GM12864 (cell line): ENCODE measurements at regions not wholly inside any gene's neighbourhood (a gene's known extent, or its start where the extent isn't known, plus 50 kb on each side); places are given as distances from the start of the nearest gene placed in this dataset.

Experiments used
- DNase-seq: peaks from one replicate; pipeline ENCODE4 v3.0.0-alpha.2; 2011; ENCODE audit warnings: low read depth
- H3K4me3 ChIP-seq: 2 replicates; pipeline ENCODE4 v1.5.1; 2011; ENCODE audit warnings: mild to moderate bottlenecking, low read depth, low read length, control low read depth
- TF ChIP-seq, protein P1 (sequence below): IDR thresholded peaks from 2 replicates; pipeline ENCODE4 v1.5.1; 2011; ENCODE audit warnings: low read depth, mild to moderate bottlenecking, moderate library complexity, low read length, control low read depth, inconsistent platforms; ENCODE audit errors: missing control alignments

DNA sequence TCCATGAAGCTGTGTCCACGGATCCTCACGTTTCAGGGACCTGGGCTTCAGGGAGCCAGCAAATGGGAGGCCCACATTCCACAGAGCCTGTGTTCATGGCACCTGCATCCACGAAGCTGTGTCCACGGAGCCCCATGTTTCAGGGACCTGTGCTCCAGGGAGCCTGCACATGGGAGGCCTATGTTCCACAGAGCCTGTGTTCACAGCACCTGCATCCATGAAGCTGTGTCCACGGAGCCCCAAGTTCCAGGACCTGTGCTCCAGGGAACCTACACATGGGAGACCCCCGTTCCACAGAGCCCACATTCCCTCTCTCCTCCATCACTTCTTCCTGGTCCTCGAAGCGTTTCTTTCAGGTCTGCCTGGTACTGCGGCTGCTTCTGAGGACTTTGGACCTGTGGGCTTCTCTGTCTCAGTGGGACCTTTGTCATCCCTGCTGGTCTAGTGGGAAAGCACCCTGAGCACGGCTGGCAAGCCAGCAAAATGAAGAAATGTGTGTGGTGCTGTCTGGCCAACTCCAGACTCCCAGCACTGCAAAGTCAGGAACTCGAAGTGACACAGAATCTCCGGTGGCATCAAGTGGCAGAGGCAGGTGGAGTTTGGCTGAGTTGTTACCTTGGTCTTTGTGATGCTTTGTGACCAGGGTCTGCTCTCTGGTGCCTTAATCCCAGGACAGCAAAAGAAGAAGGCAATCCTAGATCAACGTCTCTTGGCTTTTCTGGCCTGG lies 245.9 kb downstream of the DLL1 start:
- TF ChIP-seq, protein P1, sequence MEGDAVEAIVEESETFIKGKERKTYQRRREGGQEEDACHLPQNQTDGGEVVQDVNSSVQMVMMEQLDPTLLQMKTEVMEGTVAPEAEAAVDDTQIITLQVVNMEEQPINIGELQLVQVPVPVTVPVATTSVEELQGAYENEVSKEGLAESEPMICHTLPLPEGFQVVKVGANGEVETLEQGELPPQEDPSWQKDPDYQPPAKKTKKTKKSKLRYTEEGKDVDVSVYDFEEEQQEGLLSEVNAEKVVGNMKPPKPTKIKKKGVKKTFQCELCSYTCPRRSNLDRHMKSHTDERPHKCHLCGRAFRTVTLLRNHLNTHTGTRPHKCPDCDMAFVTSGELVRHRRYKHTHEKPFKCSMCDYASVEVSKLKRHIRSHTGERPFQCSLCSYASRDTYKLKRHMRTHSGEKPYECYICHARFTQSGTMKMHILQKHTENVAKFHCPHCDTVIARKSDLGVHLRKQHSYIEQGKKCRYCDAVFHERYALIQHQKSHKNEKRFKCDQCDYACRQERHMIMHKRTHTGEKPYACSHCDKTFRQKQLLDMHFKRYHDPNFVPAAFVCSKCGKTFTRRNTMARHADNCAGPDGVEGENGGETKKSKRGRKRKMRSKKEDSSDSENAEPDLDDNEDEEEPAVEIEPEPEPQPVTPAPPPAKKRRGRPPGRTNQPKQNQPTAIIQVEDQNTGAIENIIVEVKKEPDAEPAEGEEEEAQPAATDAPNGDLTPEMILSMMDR = no peak
- no peak overlapping the region for H3K4me3 ChIP-seq
- no peak for DNase-seq

DNA sequence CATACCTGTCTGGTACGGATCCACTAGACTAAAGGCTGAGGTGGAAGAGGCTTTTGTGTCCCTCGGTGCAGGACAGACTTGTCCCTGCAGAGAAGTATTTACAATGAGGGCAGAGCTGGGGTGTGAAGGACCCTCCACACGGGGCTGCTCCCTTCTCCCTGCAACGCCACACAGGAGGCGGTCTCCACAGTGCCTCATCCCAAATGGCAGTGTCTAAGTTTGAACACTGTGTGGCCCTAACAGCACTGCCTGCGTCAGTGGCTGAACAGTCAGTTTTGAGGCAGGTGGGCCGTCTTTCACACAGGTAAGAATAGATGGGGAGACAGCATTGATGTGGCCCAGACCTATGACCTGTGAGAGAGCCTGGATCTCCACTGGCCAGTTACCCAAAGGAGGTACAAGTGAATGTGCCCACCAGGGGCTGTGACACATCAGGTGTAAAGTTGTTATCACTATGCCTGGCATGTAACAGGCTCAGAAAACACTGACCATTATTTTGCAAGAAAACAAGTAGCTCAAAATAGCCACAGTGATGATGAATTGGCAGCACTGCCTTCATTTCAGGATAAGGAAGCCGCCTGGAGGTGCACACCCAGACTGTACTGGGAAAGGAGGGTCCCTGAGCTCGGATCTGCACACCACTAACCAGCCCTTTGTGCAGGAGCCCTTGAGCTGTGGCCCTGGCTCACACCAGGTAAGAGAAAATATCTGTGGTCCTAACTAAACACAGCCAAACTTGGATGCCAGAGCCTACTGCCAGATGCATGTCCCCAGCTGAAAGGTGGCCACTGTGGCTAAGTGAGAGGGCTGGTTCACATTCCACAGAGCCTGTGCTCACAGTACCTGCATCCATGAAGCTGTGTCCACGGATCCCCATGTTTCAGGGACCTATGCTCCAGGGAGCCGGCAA lies 246.7 kb downstream of the DLL1 start:
- DNase-seq = no peak
- TF ChIP-seq, protein P1 = no peak
- H3K4me3 ChIP-seq = no peak overlapping the region

DNA sequence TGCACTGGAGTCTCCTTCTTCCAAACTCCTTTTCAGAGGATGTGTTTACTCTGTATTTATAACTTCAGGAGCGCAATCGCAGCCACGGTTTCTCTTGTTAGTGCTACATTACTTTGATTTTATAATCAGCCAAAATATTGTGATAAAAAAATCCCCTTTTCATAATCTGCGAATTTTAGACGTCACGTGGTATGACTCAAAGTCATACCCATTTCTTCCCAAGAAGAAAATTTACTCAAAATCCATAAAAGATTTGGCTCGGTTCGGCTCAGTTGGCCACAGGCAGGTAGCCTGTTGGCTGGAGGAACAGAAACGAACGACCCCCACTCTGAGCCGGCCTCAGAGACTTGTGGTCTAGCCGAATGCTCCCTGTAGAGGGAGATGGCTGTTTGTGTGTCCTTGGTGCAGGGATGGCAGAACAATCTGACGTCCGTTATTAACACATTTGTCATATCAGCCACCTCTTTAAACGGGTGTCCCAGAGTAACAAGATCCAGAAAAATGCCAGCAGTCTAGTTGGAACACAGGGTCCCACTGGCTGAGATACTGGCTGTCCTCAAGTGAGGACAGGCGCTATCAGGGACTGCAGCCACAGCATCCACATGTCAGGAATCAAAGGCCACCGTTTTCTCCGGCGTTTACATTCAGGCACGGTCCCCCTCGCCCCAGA lies 247.6 kb downstream of the DLL1 start:
- TF ChIP-seq, protein P1 = no peak
- no peak overlapping the region for H3K4me3 ChIP-seq
- no peak for DNase-seq

DNA sequence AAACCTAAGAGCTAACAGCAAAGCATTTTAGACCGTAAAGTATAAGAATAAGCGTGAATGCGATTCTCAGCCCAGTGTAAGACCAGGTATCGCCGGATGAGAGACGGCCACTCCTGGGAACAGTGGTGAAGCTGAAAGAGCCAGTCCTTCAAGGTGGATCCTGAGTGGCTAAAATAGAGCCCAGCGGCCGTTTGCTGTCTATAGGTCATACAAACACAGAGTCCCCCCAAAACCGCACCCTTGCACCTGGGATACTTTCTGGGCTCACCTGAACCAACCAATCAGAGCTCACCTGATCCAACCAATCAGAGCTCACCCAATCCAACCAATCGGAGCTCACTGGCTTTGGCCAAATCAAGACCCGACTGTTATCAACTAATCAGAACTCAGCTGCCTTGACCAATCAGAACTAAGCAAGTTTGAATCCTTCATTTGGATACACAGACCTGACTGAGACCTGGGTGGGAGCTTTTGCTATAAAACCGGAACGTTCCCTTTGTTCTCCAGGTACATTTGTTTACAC lies 248.2 kb downstream of the DLL1 start:
- no peak for DNase-seq

DNA sequence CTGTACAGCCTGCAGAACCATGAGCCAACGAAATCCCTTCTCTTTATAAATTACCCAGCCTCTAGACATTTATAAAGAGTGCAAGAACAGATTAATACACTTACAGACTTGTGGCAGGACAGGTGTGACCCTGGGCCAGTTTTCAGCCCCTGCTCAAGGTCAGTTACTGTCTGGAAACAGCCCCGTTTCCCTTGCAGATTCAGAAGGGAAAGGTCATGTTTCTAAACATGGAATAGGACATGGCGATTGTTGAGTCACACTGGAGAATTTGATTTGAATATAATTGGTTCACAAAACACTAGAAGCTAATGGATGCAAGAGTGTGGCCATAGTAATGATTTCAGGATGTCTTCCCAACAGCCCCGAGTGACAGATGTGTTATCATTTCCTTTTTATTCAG lies 248.8 kb downstream of the DLL1 start:
- TF ChIP-seq, protein P1 = no peak
- no peak overlapping the region for H3K4me3 ChIP-seq
- DNase-seq = no peak

More for the DNA sequence above, 248.2 kb downstream of the DLL1 start:
- H3K4me3 ChIP-seq = no peak overlapping the region
- TF ChIP-seq, protein P1 = no peak

DNA sequence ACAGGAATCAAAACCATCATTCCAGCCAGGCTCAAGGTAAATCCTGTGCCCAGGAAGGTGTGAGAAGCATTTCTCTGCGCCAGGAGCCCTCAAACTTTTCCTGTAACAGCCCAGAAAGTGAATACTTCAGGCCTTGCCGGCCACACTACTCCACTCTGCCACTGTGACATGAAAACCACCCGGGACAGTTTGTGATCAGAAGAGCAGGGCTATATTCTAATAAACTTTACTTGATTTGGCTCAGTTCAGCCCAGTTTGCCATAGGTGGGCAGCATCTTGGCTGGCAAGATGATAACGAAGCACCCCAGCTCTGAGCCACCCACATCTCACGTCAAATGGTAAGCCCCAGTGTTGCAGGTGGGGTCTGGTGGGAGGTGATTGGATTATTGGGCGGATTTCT lies 249.4 kb downstream of the DLL1 start:
- TF ChIP-seq, protein P1 = no peak

More for the DNA sequence above, 249.4 kb downstream of the DLL1 start:
- no peak overlapping the region for H3K4me3 ChIP-seq
- DNase-seq = no peak
